ENCODE measurements at regions not wholly inside any gene's neighbourhood (a gene's known extent, or its start where the extent isn't known, plus 50 kb on each side); places are given as distances from the start of the nearest gene placed in this dataset.

DNA sequence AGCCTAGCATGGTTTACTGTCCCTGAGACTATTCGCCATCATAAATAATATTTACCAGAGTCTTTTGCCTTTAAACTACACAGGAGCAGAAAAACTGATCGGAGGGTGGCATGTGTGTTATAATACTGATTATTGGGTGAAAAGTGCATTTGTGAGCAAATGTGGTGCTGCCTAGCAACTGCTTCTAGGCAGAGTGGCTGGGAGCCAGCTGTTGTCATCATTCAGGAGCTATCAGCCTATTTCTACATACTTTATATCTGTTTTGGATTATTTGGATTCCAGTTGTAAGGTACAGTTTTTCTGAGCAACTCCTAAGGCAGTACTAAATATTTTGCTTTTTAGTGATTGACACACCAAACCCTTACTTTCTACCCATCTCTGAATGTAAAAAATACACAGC is 75.0 kb upstream of the MSTN start:
- intact Hi-C loops (cut with DNase I): no loop called here

DNA sequence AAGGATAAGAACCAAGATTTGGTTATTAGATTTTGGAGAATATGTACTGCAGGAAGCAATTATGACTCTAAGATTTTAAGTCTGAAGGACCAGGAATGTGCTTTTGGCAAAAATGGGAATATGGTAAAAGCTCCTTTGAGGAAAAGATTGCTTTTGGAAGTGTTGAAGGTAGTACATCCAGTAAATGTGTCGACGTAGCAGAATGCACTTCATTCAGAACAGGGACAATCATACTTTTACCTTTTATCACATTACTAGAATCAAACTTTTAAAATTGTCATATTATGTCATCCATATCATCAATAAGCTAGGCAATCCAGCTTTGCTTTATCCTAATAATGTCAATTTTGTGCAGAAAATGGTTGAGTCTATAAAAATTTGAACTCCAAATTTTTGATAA is 74.3 kb upstream of the MSTN start:
- intact Hi-C loops (cut with DNase I): no loop called here
- Histone ChIP-seq H3K27ac (no peak overlapping the region), H3K27me3 (no peaks in the 10 kb centered on the region), H3K4me3 (no peak overlapping the region), H3K9me3 (no peaks in the 10 kb centered on the region), H3K4me1 (no peaks in the 10 kb centered on the region), H3K36me3 (no peaks in the 10 kb centered on the region)
- DNase-seq (no peak), ATAC-seq (no peak)
- no peak for TF ChIP-seq CTCF (IDR thresholded peaks at IDR 0.05)

More for the DNA sequence above, 75.0 kb upstream of the MSTN start:
- no peak for TF ChIP-seq CTCF (IDR thresholded peaks at IDR 0.05)
- no peaks in the 10 kb centered on the region for H3K4me1 ChIP-seq
- H3K27me3 ChIP-seq: no peaks in the 10 kb centered on the region
- ATAC-seq: no peak
- no peak for DNase-seq
- H3K4me3 ChIP-seq: no peak overlapping the region
- H3K9me3 ChIP-seq: no peaks in the 10 kb centered on the region
- H3K36me3 ChIP-seq: no peaks in the 10 kb centered on the region
- H3K27ac ChIP-seq: no peak overlapping the region

DNA sequence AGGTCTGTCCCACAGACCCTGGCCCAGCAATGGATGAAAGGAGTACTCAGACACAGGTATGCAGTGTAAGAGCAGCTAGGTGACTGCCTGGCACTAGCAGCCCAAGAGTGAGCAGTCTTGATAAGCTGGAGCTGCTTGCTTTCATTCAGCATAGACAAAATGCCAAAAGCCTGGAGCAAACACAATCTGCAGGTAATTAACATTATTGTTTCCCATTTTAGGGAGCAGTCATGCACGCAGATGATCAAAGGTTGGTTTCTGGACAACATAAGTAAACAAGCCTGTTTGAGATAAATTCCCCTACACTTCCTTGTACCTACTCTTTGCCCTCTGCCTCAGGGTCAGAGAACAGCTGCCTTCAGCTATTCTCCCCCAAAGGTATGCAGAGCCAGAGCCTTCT is 73.7 kb upstream of the MSTN start:
- Histone ChIP-seq H3K27ac (no peak overlapping the region), H3K4me1 (no peaks in the 10 kb centered on the region), H3K4me3 (no peak overlapping the region), H3K36me3 (no peaks in the 10 kb centered on the region), H3K27me3 (no peaks in the 10 kb centered on the region), H3K9me3 (no peaks in the 10 kb centered on the region)
- intact Hi-C loops (cut with DNase I): no loop called here
- no peak for ATAC-seq
- TF ChIP-seq CTCF (IDR thresholded peaks at IDR 0.05): no peak
- no peak for DNase-seq

DNA sequence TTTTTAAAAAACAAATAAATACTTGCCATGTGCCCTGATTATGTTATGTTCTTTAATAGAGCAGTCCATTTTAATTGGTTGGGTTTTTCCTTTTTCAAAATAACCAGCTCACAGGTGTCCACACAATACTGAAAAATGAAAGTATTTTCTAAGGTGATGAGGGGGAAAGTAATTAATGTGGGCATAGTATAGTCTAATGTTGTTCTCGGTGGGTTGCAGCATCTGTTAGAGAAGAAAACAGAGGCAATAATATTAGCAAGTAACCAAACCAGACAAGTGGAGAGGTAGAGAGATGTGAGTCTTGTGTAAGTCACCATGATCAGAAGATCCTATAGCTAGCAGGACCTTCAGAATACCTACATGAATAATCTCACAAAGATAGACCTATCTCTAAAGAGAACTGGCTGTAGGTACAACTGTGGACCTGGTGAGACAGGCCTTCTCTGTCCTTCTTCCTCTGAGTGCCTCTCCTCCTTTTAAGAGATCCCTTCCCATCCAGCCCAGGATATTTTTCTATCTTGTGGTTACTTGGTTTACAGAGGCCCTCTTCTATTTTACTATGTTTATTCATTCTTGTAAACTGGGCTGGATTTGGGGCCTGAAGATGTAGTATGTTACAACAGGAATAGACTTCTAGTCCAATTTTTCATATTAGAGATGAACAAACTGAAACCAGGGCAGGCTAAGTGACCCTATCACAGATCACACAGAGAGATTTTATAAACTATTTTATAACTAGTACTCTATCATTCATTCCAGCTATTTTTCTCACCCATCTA is 67.1 kb upstream of the MSTN start:
- intact Hi-C loops (cut with DNase I): no loop called here
- Histone ChIP-seq H3K4me1 (no peaks in the 10 kb centered on the region), H3K27me3 (no peaks in the 10 kb centered on the region), H3K27ac (no peak overlapping the region), H3K4me3 (no peak overlapping the region), H3K36me3 (no peaks in the 10 kb centered on the region), H3K9me3 (no peaks in the 10 kb centered on the region)
- DNase-seq (no peak), ATAC-seq (no peak)
- TF ChIP-seq CTCF (IDR thresholded peaks at IDR 0.05): no peak

GRCh38 chr2:190127651-190128050 is 65.1 kb upstream of the MSTN start:
- Histone ChIP-seq H3K27me3 (no peaks in the 10 kb centered on the region), H3K4me1 (no peaks in the 10 kb centered on the region), H3K36me3 (no peaks in the 10 kb centered on the region), H3K4me3 (no peak overlapping the region), H3K9me3 (no peaks in the 10 kb centered on the region), H3K27ac (no peak overlapping the region)
- DNase-seq (no peak), ATAC-seq (no peak)
- intact Hi-C loops (cut with DNase I): no loop called here
- TF ChIP-seq CTCF (IDR thresholded peaks at IDR 0.05): no peak

DNA sequence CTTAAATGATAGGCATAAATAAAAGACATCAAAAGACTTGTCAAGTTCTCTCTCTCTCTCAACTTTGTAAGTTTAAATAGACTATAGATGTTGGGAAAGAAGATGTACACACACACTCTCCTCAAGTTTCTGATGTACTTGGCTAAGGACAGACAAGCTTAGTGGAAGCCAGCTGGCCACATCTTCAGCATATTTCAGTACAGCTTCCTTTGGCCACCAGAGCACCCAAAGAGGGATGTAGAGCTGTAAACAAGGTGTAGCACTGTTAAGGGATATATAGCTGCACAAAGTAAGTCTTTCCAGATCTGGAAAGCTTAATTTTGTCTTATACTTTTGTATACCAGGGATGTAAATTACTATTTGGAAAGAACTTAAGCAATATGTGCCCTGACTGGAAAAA is 64.3 kb upstream of the MSTN start:
- Histone ChIP-seq H3K9me3 (no peaks in the 10 kb centered on the region), H3K27me3 (no peaks in the 10 kb centered on the region), H3K4me3 (no peak overlapping the region), H3K4me1 (no peaks in the 10 kb centered on the region), H3K27ac (no peak overlapping the region), H3K36me3 (no peaks in the 10 kb centered on the region)
- DNase-seq (no peak), ATAC-seq (no peak)
- intact Hi-C loops (cut with DNase I): no loop called here
- TF ChIP-seq CTCF (IDR thresholded peaks at IDR 0.05): no peak

Data from upper lobe of right lung (tissue), 1 donor.